GM23248 (cell line): ENCODE measurements at regions not wholly inside any gene's neighbourhood (a gene's known extent, or its start where the extent isn't known, plus 50 kb on each side); places are given as distances from the start of the nearest gene placed in this dataset.

Experiments
- EZH2 ChIP-seq: fragments of 200-600 bp; sonication (generic); IDR thresholded peaks from 2 replicates; pipeline ENCODE4 v1.6.1; 2018; ENCODE audit warnings: antibody characterized with exemption, mild to moderate bottlenecking; ENCODE audit not compliant: insufficient read depth, poor library complexity, severe bottlenecking
- EZH2phosphoT487 ChIP-seq: fragments of 200-600 bp; sonication (generic); IDR thresholded peaks from 2 replicates; pipeline ENCODE4 v1.6.1; 2018; ENCODE audit warnings: antibody characterized with exemption, moderate library complexity, mild to moderate bottlenecking, low read depth; ENCODE audit not compliant: insufficient read depth

DNA sequence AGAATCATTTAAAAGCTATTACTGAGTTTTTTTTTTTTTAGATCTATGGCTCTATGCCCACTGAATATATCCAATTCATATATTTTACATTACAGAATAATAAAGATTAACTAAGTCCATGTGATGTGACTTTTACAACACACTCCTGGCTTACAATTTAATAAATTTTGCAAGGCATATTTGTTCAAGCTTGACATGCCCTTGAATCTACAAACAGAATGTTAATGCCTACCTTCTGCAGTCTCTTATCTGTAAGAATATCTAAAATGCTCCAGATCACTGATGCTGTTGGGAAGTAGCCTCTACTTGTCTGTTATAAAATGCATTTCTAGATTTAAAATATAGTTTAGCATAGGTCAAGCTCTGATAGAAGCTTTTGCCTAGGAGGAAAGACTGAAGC, 100.7 kb upstream of the RASGEF1B start:
- TF ChIP-seq EZH2phosphoT487 (no peak), EZH2 (no peak)
